HG03457 (cell line): ENCODE measurements at regions not wholly inside any gene's neighbourhood (a gene's known extent, or its start where the extent isn't known, plus 50 kb on each side); places are given as distances from the start of the nearest gene placed in this dataset.
A peak's percentile ranks its signal among the peaks of the same experiment; 100 is the strongest.
"Not testable (repeated sequence)": the region's sequence is repeated elsewhere in the genome, so short reads cannot be mapped to it uniquely, and the experiment has no call there.

ENCODE experiments used
- ATAC-seq: cut with Tn5 transposase; IDR thresholded peaks from one replicate; pipeline ENCODE4 v1.9.1; 2021; ENCODE audit warnings: moderate number of reproducible peaks; ENCODE audit not compliant: unreplicated experiment

GRCh38 chr5:153350175-153350883 lies 140.1 kb upstream of the GRIA1 start:
- ATAC-seq: no peak

GRCh38 chr5:153352685-153353219 lies 137.7 kb upstream of the GRIA1 start:
- ATAC-seq: no peak

GRCh38 chr5:153357493-153358112 lies 132.9 kb upstream of the GRIA1 start:
- no peak for ATAC-seq

- peak; percentile 91 for ATAC-seq
These were observed 132.0 kb upstream of the GRIA1 start for GRCh38 chr5:153358315-153358976.

GRCh38 chr5:153360860-153361259 lies 129.6 kb upstream of the GRIA1 start:
- ATAC-seq: no peak

- ATAC-seq: no peak
These were observed 128.6 kb upstream of the GRIA1 start for GRCh38 chr5:153361735-153362409.

GRCh38 chr5:153365547-153365946 lies 124.9 kb upstream of the GRIA1 start:
- no peak for ATAC-seq

GRCh38 chr5:153367466-153367865 lies 123.0 kb upstream of the GRIA1 start:
- ATAC-seq: no peak

- no peak for ATAC-seq
These were observed 117.9 kb upstream of the GRIA1 start for GRCh38 chr5:153372425-153373129.

- ATAC-seq: no peak
These were observed 117.4 kb upstream of the GRIA1 start for GRCh38 chr5:153373130-153373498.

- not testable (repeated sequence) for ATAC-seq
These were observed 108.8 kb upstream of the GRIA1 start for GRCh38 chr5:153381630-153382029.

- no peak for ATAC-seq
These were observed 99.9 kb upstream of the GRIA1 start for GRCh38 chr5:153390569-153390968.

- no peak for ATAC-seq
These were observed 90.9 kb upstream of the GRIA1 start for GRCh38 chr5:153399595-153399994.

GRCh38 chr5:153400931-153401330 lies 89.5 kb upstream of the GRIA1 start:
- ATAC-seq: no peak

- ATAC-seq: no peak
These were observed 87.9 kb upstream of the GRIA1 start for GRCh38 chr5:153402550-153402949.

- ATAC-seq: no peak
These were observed 87.0 kb upstream of the GRIA1 start for GRCh38 chr5:153403470-153403869.

GRCh38 chr5:153404747-153405146 lies 85.7 kb upstream of the GRIA1 start:
- ATAC-seq: no peak

GRCh38 chr5:153421676-153422075 lies 68.8 kb upstream of the GRIA1 start:
- no peak for ATAC-seq

- ATAC-seq: no peak
These were observed 64.6 kb upstream of the GRIA1 start for GRCh38 chr5:153425914-153426313.

GRCh38 chr5:153429761-153430380 lies 60.6 kb upstream of the GRIA1 start:
- ATAC-seq: peak; percentile 78
